HS-27A (cell line): ENCODE measurements at regions not wholly inside any gene's neighbourhood (a gene's known extent, or its start where the extent isn't known, plus 50 kb on each side); places are given as distances from the start of the nearest gene placed in this dataset.
"Not testable (repeated sequence)": the region's sequence is repeated elsewhere in the genome, so short reads cannot be mapped to it uniquely, and the experiment has no call there.

Experiments used
- DNase-seq: peaks from one replicate; pipeline ENCODE4 v3.0.0-alpha.2; 2012; ENCODE audit warnings: low read depth, missing footprints

GRCh38 chr13:66154354-66154753, 1075.8 kb downstream of the PCDH9 start:
- DNase-seq = no peak

GRCh38 chr13:66152596-66152995, 1077.5 kb downstream of the PCDH9 start:
- no peak for DNase-seq

- DNase-seq = not testable (repeated sequence)
Observed at GRCh38 chr13:66144357-66144756, 1085.8 kb downstream of the PCDH9 start.

GRCh38 chr13:66139701-66140100, 1090.4 kb downstream of the PCDH9 start:
- no peak for DNase-seq

- no peak for DNase-seq
Observed at GRCh38 chr13:66139250-66139649, 1090.9 kb downstream of the PCDH9 start.

- no peak for DNase-seq
Observed at GRCh38 chr13:66138172-66138811, 1091.8 kb downstream of the PCDH9 start.

GRCh38 chr13:66137384-66137783, 1092.8 kb downstream of the PCDH9 start:
- no peak for DNase-seq

GRCh38 chr13:66128692-66129269, 1101.4 kb downstream of the PCDH9 start:
- DNase-seq = no peak

- no peak for DNase-seq
Observed at GRCh38 chr13:66128201-66128600, 1101.9 kb downstream of the PCDH9 start.

- no peak for DNase-seq
Observed at GRCh38 chr13:66117563-66117962, 1112.6 kb downstream of the PCDH9 start.

GRCh38 chr13:66113882-66114526, 1116.1 kb downstream of the PCDH9 start:
- DNase-seq = no peak

- no peak for DNase-seq
Observed at GRCh38 chr13:66111628-66112027, 1118.5 kb downstream of the PCDH9 start.

GRCh38 chr13:66106246-66106645, 1123.9 kb downstream of the PCDH9 start:
- DNase-seq = no peak

- DNase-seq = no peak
Observed at GRCh38 chr13:66102864-66103263, 1127.3 kb downstream of the PCDH9 start.

GRCh38 chr13:66099825-66100224, 1130.3 kb downstream of the PCDH9 start:
- DNase-seq = no peak

- DNase-seq = no peak
Observed at GRCh38 chr13:66098931-66099628, 1131.1 kb downstream of the PCDH9 start.

GRCh38 chr13:66089711-66090110, 1140.4 kb downstream of the PCDH9 start:
- DNase-seq = no peak

- DNase-seq = no peak
Observed at GRCh38 chr13:66087269-66087710, 1142.8 kb downstream of the PCDH9 start.

GRCh38 chr13:66077132-66077689, 1152.9 kb downstream of the PCDH9 start:
- DNase-seq = no peak

- DNase-seq = no peak
Observed at GRCh38 chr13:66076417-66076816, 1153.7 kb downstream of the PCDH9 start.

- DNase-seq = no peak
Observed at GRCh38 chr13:66074018-66074615, 1156.0 kb downstream of the PCDH9 start.

- DNase-seq = not testable (repeated sequence)
Observed at GRCh38 chr13:66072097-66072496, 1158.0 kb downstream of the PCDH9 start.
